HG03575 (cell line): ENCODE measurements at regions not wholly inside any gene's neighbourhood (a gene's known extent, or its start where the extent isn't known, plus 50 kb on each side); places are given as distances from the start of the nearest gene placed in this dataset.

Source experiments
- ATAC-seq: cut with Tn5 transposase; IDR thresholded peaks from one replicate; pipeline ENCODE4 v1.9.1; 2021; ENCODE audit not compliant: unreplicated experiment, insufficient number of reproducible peaks, low FRiP score; ENCODE audit errors: extremely low read depth

GRCh38 chr3:16119887-16120286 is 54.6 kb upstream of the GALNT15 start:
- no peak for ATAC-seq

- no peak for ATAC-seq
Observed at GRCh38 chr3:16121391-16121790, 53.1 kb upstream of the GALNT15 start.

- no peak for ATAC-seq
Observed at GRCh38 chr3:16122155-16122554, 52.3 kb upstream of the GALNT15 start.

- ATAC-seq, result no peak
Observed at GRCh38 chr3:16122661-16123060, 51.8 kb upstream of the GALNT15 start.

GRCh38 chr3:16124636-16125035 is 49.8 kb upstream of the GALNT15 start:
- ATAC-seq, result no peak
